GM12878 (cell line): ENCODE measurements at regions not wholly inside any gene's neighbourhood (a gene's known extent, or its start where the extent isn't known, plus 50 kb on each side); places are given as distances from the start of the nearest gene placed in this dataset.

Source experiments
- ATAC-seq: fragments of 200-7000 bp; cut with Tn5 transposase; 3 replicates; pipeline ENCODE4 v1.9.1; 2020; ENCODE audit warnings: mild to moderate bottlenecking, moderate library complexity
- BruUV-seq: library from RNA; stranded (reverse); fragments of 400-500 nt; replicated peaks from 2 replicates; lab custom pipeline; 2021; lab: Mats Ljungman, UMichigan
- CTCF ChIA-PET: fragments of 300-600 bp; sonication (Branson Sonifier 250); formaldehyde crosslinking; extraction: SDS; loops from one replicate; lab custom pipeline; 2021; ENCODE audit warnings: inconsistent platforms; lab: Yijun Ruan, JAX
- POLR2A ChIA-PET: fragments of 350-600 bp; formaldehyde crosslinking; extraction: SDS; loops from one replicate; lab custom pipeline; 2021; ENCODE audit warnings: inconsistent platforms; lab: Charles Lee
- RAD21 ChIA-PET: fragments of 300-600 bp; sonication (Branson Sonifier 250); formaldehyde crosslinking; loops from one replicate; lab custom pipeline; 2023; ENCODE audit warnings: antibody characterized with exemption; ENCODE audit not compliant: unreplicated experiment; lab: Charles Lee
- SMC1A ChIA-PET: fragments of 300-600 bp; sonication (Branson Sonifier 250); formaldehyde crosslinking; loops from one replicate; lab custom pipeline; 2023; ENCODE audit not compliant: unreplicated experiment, uncharacterized antibody; lab: Charles Lee
- DNase-seq: peaks from one replicate; pipeline ENCODE4 v3.0.0-alpha.2; 2011; ENCODE audit warnings: low read depth, low spot score
- FAIRE-seq: peaks from 3 replicates; lab custom pipeline; 2011; peaks lifted over from hg19 to GRCh38; lab: Jason Lieb, UNC
- H2AFZ ChIP-seq: 2 replicates; pipeline ENCODE4 v1.6.0; 2011; ENCODE audit warnings: low read depth, low read length, control low read depth; ENCODE audit not compliant: control insufficient read depth
- H3K27ac ChIP-seq: 2 replicates; pipeline ENCODE4 v1.5.1; 2011; ENCODE audit warnings: control low read depth; ENCODE audit not compliant: control insufficient read depth, insufficient read depth
- H3K27me3 ChIP-seq, 2 experiments: replicated peaks in 1 of 2; 2 replicates each; pipeline versions ENCODE4 v1.6.0 to v1.6.1; 2011; ENCODE audit warnings: low read length in 1 of 2; ENCODE audit not compliant: control insufficient read depth in 2 of 2, insufficient read depth in 2 of 2
- H3K36me3 ChIP-seq, 2 experiments: 2 replicates each; pipeline ENCODE4 v1.5.1; 2011; ENCODE audit warnings: low read length in 1 of 2; ENCODE audit not compliant: control insufficient read depth in 2 of 2, insufficient read depth in 2 of 2
- H3K4me1 ChIP-seq: 2 replicates; pipeline ENCODE4 v1.6.1; 2011; ENCODE audit warnings: mild to moderate bottlenecking, low read length, moderate library complexity, mixed read lengths; ENCODE audit not compliant: control insufficient read depth, insufficient read depth
- H3K4me2 ChIP-seq: 2 replicates; pipeline ENCODE4 v1.6.0; 2011; ENCODE audit warnings: control low read depth; ENCODE audit not compliant: control insufficient read depth, insufficient read depth
- H3K4me3 ChIP-seq: fragments of 200-600 bp; sonication (generic); 2 replicates; pipeline ENCODE4 v1.5.1; 2016
- H3K79me2 ChIP-seq: 2 replicates; pipeline ENCODE4 v1.6.0; 2011; ENCODE audit warnings: low read length; ENCODE audit not compliant: control insufficient read depth, insufficient read depth
- H3K9ac ChIP-seq: 2 replicates; pipeline ENCODE4 v1.8.0; 2011; ENCODE audit warnings: low read length, control low read depth, mixed read lengths; ENCODE audit not compliant: control insufficient read depth, insufficient read depth
- H3K9me3 ChIP-seq: replicated peaks from 3 replicates; pipeline ENCODE4 v1.5.1; 2011; ENCODE audit warnings: mild to moderate bottlenecking, low read length; ENCODE audit not compliant: control insufficient read depth, insufficient read depth
- H4K20me1 ChIP-seq: 2 replicates; pipeline ENCODE4 v1.6.0; 2011; ENCODE audit not compliant: control insufficient read depth, insufficient read depth
- CBX3 ChIP-seq: fragments of 200-600 bp; sonication (generic); IDR thresholded peaks from 2 replicates; pipeline ENCODE4 v1.6.1; 2016; ENCODE audit warnings: low read depth, borderline replicate concordance
- CTCF ChIP-seq, 3 experiments: IDR thresholded peaks in 2 of 3; conservative IDR thresholded peaks in 1 of 3; 2 replicates each; pipeline ENCODE4 v1.5.1; 2011; ENCODE audit warnings: low read depth in 3 of 3, low read length in 3 of 3, mild to moderate bottlenecking in 3 of 3, control low read depth in 2 of 3, moderate library complexity in 2 of 3, inconsistent platforms in 1 of 3, mixed read lengths in 1 of 3; ENCODE audit not compliant: control insufficient read depth in 2 of 3, insufficient read depth in 1 of 3; ENCODE audit errors: extremely low read depth in 1 of 3
- ELK1 ChIP-seq: IDR thresholded peaks from 2 replicates; pipeline ENCODE4 v1.6.1; 2012; ENCODE audit warnings: low read depth, low read length, improper control_type of control experiment
- GABPA ChIP-seq: IDR thresholded peaks from 2 replicates; pipeline ENCODE4 v1.6.1; 2014; ENCODE audit warnings: antibody characterized with exemption, low read depth, mild to moderate bottlenecking, inconsistent platforms
- GATAD2B ChIP-seq: fragments of 450-650 bp; conservative IDR thresholded peaks from 2 replicates; pipeline ENCODE4 v1.6.1; 2017; ENCODE audit warnings: low read depth, mild to moderate bottlenecking, moderate library complexity
- NBN ChIP-seq: fragments of 450-650 bp; IDR thresholded peaks from 2 replicates; pipeline ENCODE4 v1.6.1; 2016
- SIN3A ChIP-seq: IDR thresholded peaks from 2 replicates; pipeline ENCODE4 v1.6.1; 2012; ENCODE audit warnings: low read depth, low read length, improper control_type of control experiment
- SMARCA5 ChIP-seq: fragments of 450-650 bp; IDR thresholded peaks from 2 replicates; pipeline ENCODE4 v1.6.1; 2017; ENCODE audit warnings: mild to moderate bottlenecking
- SUPT20H ChIP-seq: IDR thresholded peaks from 2 replicates; pipeline ENCODE4 v1.6.1; 2011; ENCODE audit warnings: low read depth, mild to moderate bottlenecking, low read length, moderate library complexity, borderline replicate concordance; ENCODE audit not compliant: control insufficient read depth
- ZSCAN29 ChIP-seq: fragments of 450-650 bp; IDR thresholded peaks from 2 replicates; pipeline ENCODE4 v1.6.1; 2017; ENCODE audit warnings: mild to moderate bottlenecking, moderate library complexity
- WGBS: methylation state at CpG from one replicate; pipeline ENCODE4 v1.1.6; 2016; ENCODE audit warnings: low lambda C conversion rate; ENCODE audit not compliant: insufficient replicate concordance, insufficient coverage; ENCODE audit errors: missing lambda C conversion rate; 5-methylcytosine and 5-hydroxymethylcytosine counted together
- in situ Hi-C: fragments of 300-500 bp; cut with MboI; formaldehyde crosslinking; loops from 9 replicates; pipeline ENCODE4 v1.14.3; 2018; ENCODE audit warnings: mixed read lengths
- intact Hi-C: fragments of 100-400 bp; cut with micrococcal nuclease; formaldehyde crosslinking; loops from one replicate; pipeline ENCODE4 v1.14.2; 2022; ENCODE audit not compliant: unreplicated experiment

GRCh38 chr18:33854827-33855139, 276.8 kb downstream of the ASXL3 start:
- TF ChIP-seq CBX3 = no peak
- TF ChIP-seq GABPA = no peak
- no peaks in the 10 kb centered on the region for H3K27me3 ChIP-seq
- ChIA-PET CTCF (interaction anchor here (0.9 to 1.2 kb wide), 3 partner anchors 11 to 268 kb away, joined by 3 read pairs; no protein-coding TSS in a partner anchor), RAD21 (interaction anchor here (0.9 kb wide), 1 partner anchor 466 kb away, joined by 3 read pairs; no protein-coding TSS in a partner anchor), POLR2A (interaction anchor here (0.7 kb wide), 1 partner anchor 16 kb away, joined by 3 read pairs; no protein-coding TSS in a partner anchor), SMC1A (interaction anchor here (1.2 to 2.7 kb wide), 2 partner anchors 13 to 82 kb away, joined by 5 to 9 read pairs; no protein-coding TSS in a partner anchor)
- intact Hi-C loops = no loop called here
- no peaks in the 10 kb centered on the region for H3K4me1 ChIP-seq
- no peaks in the 10 kb centered on the region for H3K36me3 ChIP-seq
- ATAC-seq = peak; percentile 54
- no peak for DNase-seq
- no peaks in the 10 kb centered on the region for H3K79me2 ChIP-seq
- no peak overlapping the region for H3K4me3 ChIP-seq
- BruUV-seq = no TSS peak
- WGBS = 78% methylated on average over 2 of the region's 2 CpGs
- in situ Hi-C loops = no loop called here
- no peaks in the 10 kb centered on the region for H3K9me3 ChIP-seq
- H3K4me2 ChIP-seq = no peak overlapping the region
- no peaks in the 10 kb centered on the region for H4K20me1 ChIP-seq
- H2AFZ ChIP-seq = no peak overlapping the region
- no peak overlapping the region for H3K27ac ChIP-seq
- H3K9ac ChIP-seq = no peak overlapping the region
- no peak for FAIRE-seq

- DNase-seq (no peak), ATAC-seq (peak; percentile 23), FAIRE-seq (no peak)
- ChIA-PET CTCF (interaction anchor here (0.9 to 1.2 kb wide), 4 partner anchors 10 to 444 kb away, joined by 3 read pairs; no protein-coding TSS in a partner anchor), RAD21 (interaction anchor here (0.9 kb wide), 1 partner anchor 467 kb away, joined by 3 read pairs; no protein-coding TSS in a partner anchor), POLR2A (interaction anchor here (0.7 kb wide), 2 partner anchors 14 to 17 kb away, joined by 3 to 4 read pairs; no protein-coding TSS in a partner anchor), SMC1A (interaction anchor here (1.2 to 2.7 kb wide), 2 partner anchors 12 to 83 kb away, joined by 5 to 9 read pairs; no protein-coding TSS in a partner anchor)
- no TSS peak for BruUV-seq
- H3K9me3 ChIP-seq = no peaks in the 10 kb centered on the region
- H3K9ac ChIP-seq = no peak overlapping the region
- no peaks in the 10 kb centered on the region for H3K79me2 ChIP-seq
- WGBS = 38% methylated on average over 4 of the region's 4 CpGs
- H4K20me1 ChIP-seq = no peaks in the 10 kb centered on the region
- intact Hi-C loops (no loop called here), in situ Hi-C loops (no loop called here)
- H3K27me3 ChIP-seq = no peaks in the 10 kb centered on the region
- H3K4me3 ChIP-seq = no peak overlapping the region
- H3K4me1 ChIP-seq = no peaks in the 10 kb centered on the region
- no peak overlapping the region for H3K27ac ChIP-seq
- no peaks in the 10 kb centered on the region for H3K36me3 ChIP-seq
- H3K4me2 ChIP-seq = no peak overlapping the region
- TF ChIP-seq SIN3A (no peak), ELK1 (no peak), ZSCAN29 (no peak), CTCF (IDR thresholded peaks at IDR 0.05 in 2 of 3, conservative IDR thresholded peaks at IDR 0.05 in 1 of 3; ENCODE audit: control insufficient read depth in 2 of 3, extremely low read depth in 1 of 3, insufficient read depth in 1 of 3, low read depth in 3 of 3, low read length in 3 of 3) (no peak), SMARCA5 (no peak), GATAD2B (no peak), NBN (no peak), SUPT20H (no peak)
- H2AFZ ChIP-seq = no peak overlapping the region
Observed at GRCh38 chr18:33854086-33854826, 276.2 kb downstream of the ASXL3 start.
